ENCODE measurements at regions not wholly inside any gene's neighbourhood (a gene's known extent, or its start where the extent isn't known, plus 50 kb on each side); places are given as distances from the start of the nearest gene placed in this dataset.
A peak's percentile ranks its signal among the peaks of the same experiment; 100 is the strongest.

- H4K5ac ChIP-seq (ENCODE audit: insufficient read length, low read depth, low read length) = no peak overlapping the region
- H2BK15ac ChIP-seq (ENCODE audit: low read depth, low read length) = no peak overlapping the region
- Mint-ChIP-seq H3K36me3 (ENCODE audit: insufficient read depth in 1 of 3, low read depth in 3 of 3) (no peaks in the 10 kb centered on the region), H3K27ac (no peak overlapping the region), H3K27me3 (ENCODE audit: low read depth) (peaks cover 100% of the 10 kb centered on the region), H3K4me3 (peak overlapping the region in 1 of 2 experiments; percentile 40; a peak in 1 of 5 replicates), H3K4me1 (peaks cover 14 to 22% of the 10 kb centered on the region in 2 experiments), H3K9me3 (peaks cover 0 to 10% of the 10 kb centered on the region in 2 experiments; a peak in 2 of 5 replicates)
- DNase-seq = peak; percentile 74
- H3K9me3 ChIP-seq (ENCODE audit: control insufficient read depth, low read depth, low read length) = no peaks in the 10 kb centered on the region
- H3K18ac ChIP-seq (ENCODE audit: insufficient read length, low read depth, low read length) = no peak overlapping the region
- H3K56ac ChIP-seq (ENCODE audit: insufficient read length, low read depth, low read length) = no peak overlapping the region
- no peak overlapping the region for H3K23ac ChIP-seq (ENCODE audit: insufficient read length, low read depth, low read length)
- no peak overlapping the region for H3K4me2 ChIP-seq (ENCODE audit: insufficient read depth, insufficient read length, low read length)
- no peaks in the 10 kb centered on the region for H3K79me2 ChIP-seq (ENCODE audit: insufficient read depth, low read length)
- H3K27ac ChIP-seq (ENCODE audit: insufficient read length, low read depth, low read length) = no peak overlapping the region
- H3K4me1 ChIP-seq (ENCODE audit: insufficient read depth, low read length) = no peaks in the 10 kb centered on the region
- no peak for TF ChIP-seq CTCF (conservative IDR thresholded peaks at IDR 0.05)
- no peak overlapping the region for H3K9ac ChIP-seq (ENCODE audit: extremely low read depth, insufficient read length, low read length)
- WGBS (ENCODE audit: extremely low coverage, insufficient read length, low lambda C conversion rate) = no CpG with 5 or more reads among the region's 2 CpGs
- no peak overlapping the region for H2BK20ac ChIP-seq (ENCODE audit: low read depth, low read length, poor library complexity, severe bottlenecking)
- no peak overlapping the region for H2BK5ac ChIP-seq (ENCODE audit: insufficient read length, low read length)
- no peaks in the 10 kb centered on the region for H4K20me1 ChIP-seq (ENCODE audit: control insufficient read depth, insufficient read depth, insufficient read length)
- H2AK5ac ChIP-seq (ENCODE audit: insufficient read length, low read length) = no peak overlapping the region
- no peak overlapping the region for H3K14ac ChIP-seq (ENCODE audit: insufficient read depth, low read length)
- peaks cover 65% of the 10 kb centered on the region for H3K27me3 ChIP-seq (ENCODE audit: insufficient read depth, low read length)
- no peak overlapping the region for H2BK120ac ChIP-seq (ENCODE audit: low read depth, low read length, poor library complexity, severe bottlenecking)
- no peak overlapping the region for H3T11ph ChIP-seq (ENCODE audit: low read length)
- H3K4ac ChIP-seq (ENCODE audit: low read depth, low read length) = no peak overlapping the region
- H2BK12ac ChIP-seq (ENCODE audit: insufficient read length, low read depth, low read length) = no peak overlapping the region
- H3K23me2 ChIP-seq (ENCODE audit: insufficient read length, low read depth, low read length, poor library complexity, severe bottlenecking) = no peaks in the 10 kb centered on the region
- H4K8ac ChIP-seq (replicated peaks; ENCODE audit: insufficient read length, low read depth, low read length) = no peak overlapping the region
- no peak overlapping the region for H2AFZ ChIP-seq (ENCODE audit: low read length)
- H4K91ac ChIP-seq (ENCODE audit: insufficient read length, low read depth, low read length) = no peak overlapping the region
- no peaks in the 10 kb centered on the region for H3K79me1 ChIP-seq (ENCODE audit: insufficient read depth, low read depth, low read length, poor library complexity, severe bottlenecking)
Observed at GRCh38 chr9:38214432-38214831, 145.4 kb upstream of the SHB start.

Measured in H9 (cell line).